HG03432 (cell line): ENCODE measurements at regions not wholly inside any gene's neighbourhood (a gene's known extent, or its start where the extent isn't known, plus 50 kb on each side); places are given as distances from the start of the nearest gene placed in this dataset.

Experiments
- ATAC-seq: cut with Tn5 transposase; IDR thresholded peaks from one replicate; pipeline ENCODE4 v1.9.1; 2021; ENCODE audit warnings: mild to moderate bottlenecking, moderate library complexity; ENCODE audit not compliant: unreplicated experiment

- ATAC-seq = no peak
Measured at GRCh38 chr3:144197582-144197981, 226.0 kb downstream of the DIPK2A start.

- no peak for ATAC-seq
Measured at GRCh38 chr3:144200004-144200403, 228.4 kb downstream of the DIPK2A start.

- no peak for ATAC-seq
Measured at GRCh38 chr3:144200466-144200865, 228.8 kb downstream of the DIPK2A start.

- no peak for ATAC-seq
Measured at GRCh38 chr3:144221761-144222160, 250.1 kb downstream of the DIPK2A start.

GRCh38 chr3:144229330-144229729, 257.7 kb downstream of the DIPK2A start:
- ATAC-seq = no peak

- ATAC-seq = no peak
Measured at GRCh38 chr3:144229953-144230352, 258.3 kb downstream of the DIPK2A start.

- ATAC-seq = no peak
Measured at GRCh38 chr3:144235489-144235888, 263.9 kb downstream of the DIPK2A start.

GRCh38 chr3:144237351-144237750, 265.7 kb downstream of the DIPK2A start:
- no peak for ATAC-seq

GRCh38 chr3:144241404-144241803, 269.8 kb downstream of the DIPK2A start:
- ATAC-seq = no peak

DNA sequence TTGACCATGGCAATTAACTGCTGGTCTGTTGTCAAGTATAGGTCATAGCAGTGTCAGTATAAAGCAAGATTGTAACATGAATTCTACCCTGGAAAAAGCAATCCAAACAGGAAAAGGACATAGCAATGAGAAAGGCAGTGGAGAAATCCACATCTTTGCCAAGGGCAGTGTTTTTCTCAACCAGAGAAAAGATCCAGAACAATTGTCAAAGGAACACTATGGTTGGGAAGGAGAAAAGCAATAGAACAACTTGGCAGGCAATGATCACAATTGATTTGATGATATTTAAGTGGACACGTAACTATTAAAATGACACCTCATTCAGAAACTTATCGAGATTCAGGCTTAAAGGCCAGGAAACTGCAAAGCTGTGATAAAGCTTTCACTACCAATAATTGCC, 271.1 kb downstream of the DIPK2A start:
- no peak for ATAC-seq

GRCh38 chr3:144244662-144245061, 273.0 kb downstream of the DIPK2A start:
- ATAC-seq = no peak

- ATAC-seq = no peak
Measured at GRCh38 chr3:144252896-144253295, 281.3 kb downstream of the DIPK2A start.

DNA sequence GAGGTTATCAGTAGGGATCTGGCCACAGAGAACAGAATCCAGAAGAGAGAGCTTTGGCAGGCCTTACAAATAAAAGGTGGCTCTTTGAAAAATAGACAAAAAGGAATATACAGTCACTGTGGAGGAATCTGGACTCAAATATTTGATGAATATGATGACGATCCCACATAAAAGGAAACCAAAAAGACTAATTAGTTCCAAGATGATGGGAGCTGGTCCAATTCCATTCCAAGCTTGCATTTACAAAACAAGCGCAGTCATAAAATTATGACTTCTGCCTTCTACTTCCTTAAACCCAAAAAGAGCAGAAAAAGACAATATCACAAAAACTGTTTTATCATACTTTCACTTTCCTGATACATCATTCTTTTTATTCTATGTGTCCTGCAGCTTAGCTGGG, 285.8 kb downstream of the DIPK2A start:
- no peak for ATAC-seq

GRCh38 chr3:144259267-144259666, 287.6 kb downstream of the DIPK2A start:
- ATAC-seq = no peak

DNA sequence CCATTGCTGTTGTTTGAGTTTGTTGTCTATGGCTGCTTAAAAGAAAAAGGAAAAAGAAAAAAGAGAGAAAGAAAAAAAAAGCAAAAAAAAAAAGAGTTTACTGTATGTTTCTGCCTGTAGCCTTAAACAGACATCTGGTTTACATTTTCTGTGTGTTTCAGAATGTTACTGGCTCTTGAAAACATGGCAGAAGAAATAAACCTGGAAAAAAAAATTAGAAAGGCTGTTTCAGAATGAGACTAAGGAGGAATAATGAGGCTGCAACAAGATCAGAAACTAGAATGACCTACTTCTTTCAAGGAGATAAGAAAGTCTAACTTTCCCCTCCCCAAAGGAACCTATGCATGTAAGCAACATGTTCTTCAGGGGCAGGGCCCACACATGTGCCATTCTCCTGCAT, 292.1 kb downstream of the DIPK2A start:
- ATAC-seq = no peak

DNA sequence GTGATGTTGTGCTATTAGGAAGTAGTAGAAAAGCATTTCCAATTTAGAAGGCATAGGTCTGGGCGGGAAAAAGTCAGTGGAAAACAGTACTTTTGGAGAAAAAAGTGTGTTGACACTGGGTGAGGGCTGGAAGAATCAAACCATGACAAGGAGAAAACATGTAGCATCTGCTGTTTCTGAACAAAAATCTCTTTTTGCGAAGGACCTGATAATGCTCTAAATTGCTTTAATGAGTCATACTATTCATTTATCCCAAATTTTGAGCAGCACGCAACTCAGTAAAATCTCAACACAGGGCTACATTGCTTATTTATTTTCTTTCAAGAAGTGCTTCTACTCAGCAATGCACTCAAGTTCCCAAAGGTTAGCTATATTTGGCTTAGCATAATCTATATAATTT, 292.7 kb downstream of the DIPK2A start:
- no peak for ATAC-seq

DNA sequence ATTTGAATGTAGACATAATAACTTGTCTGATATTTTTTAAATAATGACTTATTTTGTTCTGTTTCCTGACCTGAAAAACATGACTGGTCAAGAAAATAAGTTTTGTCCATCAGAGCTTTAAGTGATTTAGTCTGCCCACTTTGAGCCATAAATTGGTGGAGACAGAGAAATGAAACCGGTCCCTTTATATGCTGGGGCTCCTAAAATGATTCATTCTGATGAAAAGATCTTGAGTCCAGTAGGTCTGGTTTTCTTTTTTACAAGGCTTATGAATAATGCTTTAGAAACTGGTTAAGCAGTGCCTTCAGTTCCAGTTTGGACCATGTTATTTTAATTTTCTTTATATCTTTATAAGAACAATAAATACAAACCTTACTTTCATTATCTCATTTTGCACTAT, 293.2 kb downstream of the DIPK2A start:
- ATAC-seq = no peak

DNA sequence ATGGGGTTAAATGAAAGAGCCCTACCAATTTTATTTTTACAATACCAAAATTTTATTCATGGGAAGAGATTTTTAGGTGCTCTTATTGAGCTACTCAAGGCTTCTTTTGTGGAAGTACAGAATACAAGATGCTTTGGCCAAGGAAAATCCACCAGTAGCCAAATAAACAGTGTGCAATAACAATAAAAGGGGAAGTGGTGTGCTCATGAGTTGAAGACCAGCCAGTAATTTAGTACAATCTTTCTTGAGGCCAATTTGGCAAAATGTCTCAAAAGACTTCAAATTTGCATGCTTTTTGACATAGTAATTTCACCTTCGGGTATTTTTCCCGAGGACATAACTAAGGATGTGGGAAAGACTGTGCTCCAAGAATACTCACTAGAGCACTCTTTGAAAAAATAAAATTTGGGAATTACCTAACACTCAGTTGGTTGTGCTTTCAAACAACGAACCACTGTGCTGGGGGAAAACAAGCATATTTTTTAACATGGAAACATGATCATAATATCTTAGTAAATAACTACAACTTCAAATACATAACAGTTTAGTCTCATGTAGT, 294.0 kb downstream of the DIPK2A start:
- ATAC-seq = no peak

DNA sequence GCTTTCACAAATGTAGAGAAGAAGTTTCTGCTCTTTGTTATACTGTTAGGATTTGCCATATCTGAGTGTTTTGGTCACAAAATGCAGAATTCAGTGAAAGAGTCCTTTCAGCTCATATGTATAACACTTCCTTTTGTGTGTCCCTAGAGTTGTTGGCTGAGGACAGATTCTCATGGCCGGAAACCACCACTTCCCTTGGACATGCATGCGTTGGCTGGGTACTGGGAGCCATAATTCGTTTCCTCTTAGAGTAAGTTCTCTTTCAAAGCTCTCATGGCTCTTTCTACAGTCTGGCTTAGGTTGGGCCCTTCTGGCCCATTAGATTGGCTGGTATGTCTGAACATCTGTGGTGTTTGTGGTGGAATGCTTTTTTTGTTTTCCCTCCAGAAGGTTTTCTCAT, 298.5 kb downstream of the DIPK2A start:
- ATAC-seq = no peak

DNA sequence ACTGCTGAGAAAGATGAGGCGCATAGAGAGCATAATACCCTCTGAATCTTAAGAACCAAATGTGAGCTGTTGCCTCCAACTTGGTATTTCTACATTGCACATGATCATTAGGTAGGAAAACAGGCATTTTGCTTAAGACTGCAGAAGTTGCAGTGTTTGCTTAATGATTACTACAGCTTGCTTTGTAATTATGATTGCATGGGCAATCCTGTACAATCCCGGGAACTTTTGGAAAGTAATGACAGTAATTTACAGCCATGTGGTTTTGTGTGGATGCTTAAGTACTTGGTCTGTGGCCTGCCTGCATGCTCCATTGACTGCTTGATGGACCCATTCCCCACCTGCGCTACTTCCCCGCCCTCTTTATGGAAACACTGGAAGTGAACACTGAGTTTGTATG, 301.1 kb downstream of the DIPK2A start:
- ATAC-seq = no peak

DNA sequence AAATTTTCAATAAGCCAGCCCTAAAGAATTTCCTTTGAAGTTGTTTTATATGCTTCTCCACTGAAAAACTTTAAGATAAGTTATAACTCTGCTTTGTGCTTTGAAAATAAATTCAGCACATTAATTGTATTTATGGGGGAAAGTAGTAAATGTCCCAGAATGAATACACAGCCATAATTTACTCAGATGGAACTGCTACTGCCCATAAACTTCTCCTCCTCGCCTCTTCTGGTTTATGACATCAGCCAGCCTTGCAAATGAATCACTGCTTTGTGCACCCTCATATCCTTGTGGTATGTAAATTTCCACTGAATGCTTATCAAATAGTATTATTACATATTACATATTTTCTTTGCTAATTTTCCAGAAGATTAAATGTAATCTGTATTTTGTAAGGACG, 302.0 kb downstream of the DIPK2A start:
- ATAC-seq = no peak

GRCh38 chr3:144275005-144275404, 303.4 kb downstream of the DIPK2A start:
- peak; percentile 70 for ATAC-seq

DNA sequence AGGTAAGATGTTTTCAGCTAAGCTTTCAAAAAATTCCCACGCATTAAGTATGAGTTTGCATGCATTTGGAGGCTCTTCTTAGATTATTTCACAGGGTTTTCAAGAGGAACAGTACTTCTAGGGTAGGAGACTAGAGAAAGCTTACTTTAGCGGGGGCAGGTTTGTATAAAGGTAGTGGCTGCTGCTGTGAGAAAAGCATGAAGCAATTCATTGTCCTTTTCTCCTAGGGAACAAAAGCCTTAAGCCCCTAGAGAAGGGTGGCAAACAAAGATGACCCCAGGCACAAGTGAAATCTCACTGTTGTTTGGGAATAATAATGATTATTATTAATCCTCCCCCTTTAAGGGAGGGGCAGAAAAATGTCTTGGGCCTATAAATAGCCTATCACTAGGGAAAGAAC, 310.7 kb downstream of the DIPK2A start:
- ATAC-seq = no peak
